Transverse colon (tissue), 4 donors: ENCODE measurements at regions not wholly inside any gene's neighbourhood (a gene's known extent, or its start where the extent isn't known, plus 50 kb on each side); places are given as distances from the start of the nearest gene placed in this dataset.

Source experiments
- CTCF ChIP-seq, 5 experiments: fragments of 200-600 bp in 3 of 5; fragments of 450-650 bp in 2 of 5; sonication (generic) in 3 of 5; IDR thresholded peaks; 1 replicate in 2 of 5; 2 replicates in 3 of 5; pipeline ENCODE4 v1.5.1; 2016 to 2017; ENCODE audit warnings: antibody characterized with exemption in 5 of 5, inconsistent platforms in 3 of 5, mild to moderate bottlenecking in 2 of 5, moderate library complexity in 1 of 5
- EP300 ChIP-seq: sonication (generic); formaldehyde crosslinking; IDR thresholded peaks from one replicate; pipeline ENCODE4 v1.6.1; 2017; ENCODE audit warnings: antibody characterized with exemption, low read depth
- POLR2A ChIP-seq: fragments of 450-650 bp; IDR thresholded peaks from one replicate; pipeline ENCODE4 v1.6.1; 2016; ENCODE audit warnings: antibody characterized with exemption, mild to moderate bottlenecking, moderate library complexity
- POLR2AphosphoS5 ChIP-seq, 3 donors: sonication (generic); formaldehyde crosslinking; IDR thresholded peaks; one replicate each; pipeline ENCODE4 v1.6.1; 2016; ENCODE audit warnings: antibody characterized with exemption in 3 of 3

GRCh38 chr10:83937826-83938225 is 201.5 kb upstream of the GHITM start:
- no peak for TF ChIP-seq POLR2AphosphoS5 (IDR thresholded peaks at IDR 0.05)
- no peak for TF ChIP-seq CTCF (IDR thresholded peaks at IDR 0.05)
- no peak for TF ChIP-seq POLR2A
- no peak for TF ChIP-seq EP300
